ENCODE measurements at regions not wholly inside any gene's neighbourhood (a gene's known extent, or its start where the extent isn't known, plus 50 kb on each side); places are given as distances from the start of the nearest gene placed in this dataset.

DNA sequence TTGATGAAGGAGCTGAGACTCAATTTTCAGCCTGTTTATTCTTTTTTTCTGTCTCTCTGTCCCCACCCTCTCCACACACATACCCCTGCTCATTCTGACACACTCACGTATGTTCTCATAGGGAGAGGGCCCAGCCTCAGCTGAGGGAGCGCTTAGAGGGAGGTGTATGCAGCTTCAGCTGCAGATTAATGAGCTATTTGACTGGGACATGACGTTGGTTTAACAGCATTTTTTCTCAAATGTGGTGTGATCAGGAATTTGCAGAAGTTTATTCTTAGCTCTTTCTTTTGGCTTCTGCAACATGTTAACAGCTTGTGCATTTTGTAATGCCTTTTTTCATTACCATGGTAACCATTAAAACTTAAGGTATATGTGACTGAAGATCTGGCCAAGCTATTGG is 1547.1 kb upstream of the PIK3C3 start:
- intact Hi-C loops (cut with micrococcal nuclease): no loop called here
- H3K27me3 Mint-ChIP-seq (ENCODE audit: insufficient read depth, unreplicated experiment): no peaks in the 10 kb centered on the region
- no peak overlapping the region for H3K27ac Mint-ChIP-seq (ENCODE audit: low read depth, unreplicated experiment)
- DNase-seq (ENCODE audit: unreplicated experiment): no peak
- H3K4me3 Mint-ChIP-seq (ENCODE audit: unreplicated experiment): no peak overlapping the region
- TF ChIP-seq, protein P1, sequence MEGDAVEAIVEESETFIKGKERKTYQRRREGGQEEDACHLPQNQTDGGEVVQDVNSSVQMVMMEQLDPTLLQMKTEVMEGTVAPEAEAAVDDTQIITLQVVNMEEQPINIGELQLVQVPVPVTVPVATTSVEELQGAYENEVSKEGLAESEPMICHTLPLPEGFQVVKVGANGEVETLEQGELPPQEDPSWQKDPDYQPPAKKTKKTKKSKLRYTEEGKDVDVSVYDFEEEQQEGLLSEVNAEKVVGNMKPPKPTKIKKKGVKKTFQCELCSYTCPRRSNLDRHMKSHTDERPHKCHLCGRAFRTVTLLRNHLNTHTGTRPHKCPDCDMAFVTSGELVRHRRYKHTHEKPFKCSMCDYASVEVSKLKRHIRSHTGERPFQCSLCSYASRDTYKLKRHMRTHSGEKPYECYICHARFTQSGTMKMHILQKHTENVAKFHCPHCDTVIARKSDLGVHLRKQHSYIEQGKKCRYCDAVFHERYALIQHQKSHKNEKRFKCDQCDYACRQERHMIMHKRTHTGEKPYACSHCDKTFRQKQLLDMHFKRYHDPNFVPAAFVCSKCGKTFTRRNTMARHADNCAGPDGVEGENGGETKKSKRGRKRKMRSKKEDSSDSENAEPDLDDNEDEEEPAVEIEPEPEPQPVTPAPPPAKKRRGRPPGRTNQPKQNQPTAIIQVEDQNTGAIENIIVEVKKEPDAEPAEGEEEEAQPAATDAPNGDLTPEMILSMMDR (IDR thresholded peaks at IDR 0.05; ENCODE audit: unreplicated experiment): no peak
- ChIA-PET POLR2A (interaction anchor here (0.7 kb wide), 1 partner anchor 107 kb away, joined by 3 read pairs; no protein-coding TSS in a partner anchor), CTCF (interaction anchor here (0.6 kb wide), 1 partner anchor 971 kb away, joined by 4 read pairs; no protein-coding TSS in a partner anchor)
- H3K36me3 Mint-ChIP-seq (ENCODE audit: insufficient read depth, unreplicated experiment): no peaks in the 10 kb centered on the region
- no TSS peak for BruUV-seq (replicated peaks)
- peaks cover 8% of the 10 kb centered on the region for H3K9me3 Mint-ChIP-seq (ENCODE audit: unreplicated experiment)
- H3K4me1 Mint-ChIP-seq (ENCODE audit: insufficient read depth, unreplicated experiment): no peaks in the 10 kb centered on the region

GRCh38 chr18:40404284-40404683 is 1550.8 kb upstream of the PIK3C3 start:
- POLR2A ChIA-PET: no interaction called here
- H3K4me1 Mint-ChIP-seq (ENCODE audit: insufficient read depth, unreplicated experiment): no peaks in the 10 kb centered on the region
- H3K27me3 Mint-ChIP-seq (ENCODE audit: insufficient read depth, unreplicated experiment): no peaks in the 10 kb centered on the region
- no peak overlapping the region for H3K4me3 Mint-ChIP-seq (ENCODE audit: unreplicated experiment)
- no peak overlapping the region for H3K27ac Mint-ChIP-seq (ENCODE audit: low read depth, unreplicated experiment)
- CTCF ChIA-PET: no interaction called here
- peaks cover 8% of the 10 kb centered on the region for H3K9me3 Mint-ChIP-seq (ENCODE audit: unreplicated experiment)
- intact Hi-C loops (cut with micrococcal nuclease): no loop called here
- no peaks in the 10 kb centered on the region for H3K36me3 Mint-ChIP-seq (ENCODE audit: insufficient read depth, unreplicated experiment)
- DNase-seq (ENCODE audit: unreplicated experiment): no peak
- TF ChIP-seq, protein P1 (IDR thresholded peaks at IDR 0.05; ENCODE audit: unreplicated experiment): no peak
- no TSS peak for BruUV-seq (replicated peaks)

GRCh38 chr18:40402052-40402451 is 1553.0 kb upstream of the PIK3C3 start:
- H3K27ac Mint-ChIP-seq (ENCODE audit: low read depth, unreplicated experiment): no peak overlapping the region
- H3K27me3 Mint-ChIP-seq (ENCODE audit: insufficient read depth, unreplicated experiment): no peaks in the 10 kb centered on the region
- no peak for DNase-seq (ENCODE audit: unreplicated experiment)
- ChIA-PET POLR2A (interaction anchor here (0.6 kb wide), 1 partner anchor 49 kb away, joined by 3 read pairs; no protein-coding TSS in a partner anchor), CTCF (interaction anchor here (0.6 to 0.7 kb wide), 3 partner anchors 27 to 395 kb away, joined by 3 to 5 read pairs (median 4); no protein-coding TSS in a partner anchor)
- no peaks in the 10 kb centered on the region for H3K4me1 Mint-ChIP-seq (ENCODE audit: insufficient read depth, unreplicated experiment)
- no peaks in the 10 kb centered on the region for H3K36me3 Mint-ChIP-seq (ENCODE audit: insufficient read depth, unreplicated experiment)
- TF ChIP-seq, protein P1 (IDR thresholded peaks at IDR 0.05; ENCODE audit: unreplicated experiment): no peak
- H3K4me3 Mint-ChIP-seq (ENCODE audit: unreplicated experiment): no peak overlapping the region
- no TSS peak for BruUV-seq (replicated peaks)
- peaks cover 8% of the 10 kb centered on the region for H3K9me3 Mint-ChIP-seq (ENCODE audit: unreplicated experiment)
- intact Hi-C loops (cut with micrococcal nuclease): no loop called here

- Mint-ChIP-seq H3K4me1 (ENCODE audit: insufficient read depth, unreplicated experiment) (no peaks in the 10 kb centered on the region), H3K36me3 (ENCODE audit: insufficient read depth, unreplicated experiment) (no peaks in the 10 kb centered on the region), H3K27ac (ENCODE audit: low read depth, unreplicated experiment) (no peak overlapping the region), H3K4me3 (ENCODE audit: unreplicated experiment) (no peak overlapping the region), H3K9me3 (ENCODE audit: unreplicated experiment) (no peaks in the 10 kb centered on the region), H3K27me3 (ENCODE audit: insufficient read depth, unreplicated experiment) (no peaks in the 10 kb centered on the region)
- intact Hi-C loops (cut with micrococcal nuclease): no loop called here
- no TSS peak for BruUV-seq (replicated peaks)
- ChIA-PET CTCF (interaction anchor here (0.5 to 0.6 kb wide), 2 partner anchors 461 to 1842 kb away, joined by 3 read pairs; no protein-coding TSS in a partner anchor), POLR2A (interaction anchor here (0.5 kb wide), 1 partner anchor 187 kb away, joined by 3 read pairs; no protein-coding TSS in a partner anchor)
- no peak for DNase-seq (ENCODE audit: unreplicated experiment)
- TF ChIP-seq, protein P1 (IDR thresholded peaks at IDR 0.05; ENCODE audit: unreplicated experiment): no peak
Observed at GRCh38 chr18:40388121-40388520, 1566.9 kb upstream of the PIK3C3 start.

Data from MCF 10A (cell line).